Stimulated activated naive CD8-positive, alpha-beta T cell treated with anti-CD3 and anti-CD28 coated beads, Interleukin-15, amount 100 ng/mL, for 72 hours (primary cell): ENCODE measurements at regions not wholly inside any gene's neighbourhood (a gene's known extent, or its start where the extent isn't known, plus 50 kb on each side); places are given as distances from the start of the nearest gene placed in this dataset.
"Not testable (repeated sequence)": the region's sequence is repeated elsewhere in the genome, so short reads cannot be mapped to it uniquely, and the experiment has no call there.

ENCODE experiments used
- ATAC-seq: fragments of 150-1000 bp; cut with Tn5 transposase; 2 replicates; pipeline ENCODE4 v1.10.0; 2021; ENCODE audit warnings: mild to moderate bottlenecking, moderate library complexity
- DNase-seq, 2 donors: peaks; one replicate each; pipeline ENCODE4 v3.0.0; 2021 to 2022
- H3K27ac Mint-ChIP-seq, 2 donors: one replicate each; pipeline ENCODE4 v1.8.0; 2022; ENCODE audit warnings: mild to moderate bottlenecking in 2 of 2, mixed read lengths in 2 of 2, moderate library complexity in 2 of 2
- H3K27me3 Mint-ChIP-seq: one replicate; pipeline ENCODE4 v1.8.0; 2022; ENCODE audit warnings: mixed read lengths
- H3K4me1 Mint-ChIP-seq: one replicate; pipeline ENCODE4 v1.8.0; 2022; ENCODE audit warnings: mild to moderate bottlenecking, mixed read lengths
- H3K4me3 Mint-ChIP-seq, 2 donors: one replicate each; pipeline ENCODE4 v1.8.0; 2022; ENCODE audit warnings: mild to moderate bottlenecking in 2 of 2, mixed read lengths in 2 of 2, moderate library complexity in 1 of 2
- H3K9me3 Mint-ChIP-seq, 2 donors: one replicate each; pipeline ENCODE4 v1.8.0; 2022; ENCODE audit warnings: mixed read lengths in 2 of 2

DNA sequence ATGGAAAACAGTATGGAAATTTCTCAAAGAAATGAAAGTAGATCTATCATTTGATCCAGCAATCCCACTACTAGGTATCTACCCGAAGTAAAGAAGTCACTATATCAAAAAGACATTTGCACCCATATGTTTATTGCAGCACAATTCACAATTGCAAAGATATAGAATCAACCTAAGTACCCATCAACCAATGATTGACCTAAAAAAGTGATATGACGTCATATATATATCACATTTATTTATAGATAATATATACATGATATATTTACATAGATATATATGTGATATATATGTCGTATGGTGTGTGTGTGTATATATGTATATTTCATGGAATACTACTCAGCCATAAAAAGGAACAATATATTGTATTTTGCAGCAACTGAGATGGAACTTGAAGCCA lies 188.3 kb upstream of the ARHGAP42 start:
- peaks cover 9 to 36% of the 10 kb centered on the region in 2 donors for H3K9me3 Mint-ChIP-seq
- DNase-seq: no peak
- H3K4me3 Mint-ChIP-seq: no peak overlapping the region
- no peak for ATAC-seq
- H3K27ac Mint-ChIP-seq: no peak overlapping the region
- H3K27me3 Mint-ChIP-seq: no peaks in the 10 kb centered on the region
- no peaks in the 10 kb centered on the region for H3K4me1 Mint-ChIP-seq

DNA sequence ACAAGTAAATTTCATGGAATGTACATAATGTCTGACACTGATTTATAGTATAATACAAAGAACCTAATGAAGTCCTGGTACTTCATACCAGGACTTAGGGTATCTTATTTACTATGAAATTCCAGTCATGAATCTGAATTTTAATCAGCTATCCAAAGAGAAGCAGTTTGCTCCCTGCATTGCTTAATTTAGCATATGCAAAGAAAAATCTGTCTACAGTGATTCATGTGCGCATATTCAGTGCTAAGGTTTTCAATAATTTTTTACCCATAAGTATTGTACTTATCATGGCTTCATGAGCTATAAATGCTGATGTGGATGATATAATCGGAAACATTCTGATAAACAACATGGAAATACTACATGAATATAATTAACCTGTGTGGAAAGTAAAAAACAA lies 185.6 kb upstream of the ARHGAP42 start:
- H3K4me3 Mint-ChIP-seq: no peak overlapping the region
- no peak for ATAC-seq
- peaks cover 5 to 41% of the 10 kb centered on the region in 2 donors for H3K9me3 Mint-ChIP-seq
- H3K27ac Mint-ChIP-seq: no peak overlapping the region
- DNase-seq: no peak
- no peaks in the 10 kb centered on the region for H3K27me3 Mint-ChIP-seq
- H3K4me1 Mint-ChIP-seq: no peaks in the 10 kb centered on the region

DNA sequence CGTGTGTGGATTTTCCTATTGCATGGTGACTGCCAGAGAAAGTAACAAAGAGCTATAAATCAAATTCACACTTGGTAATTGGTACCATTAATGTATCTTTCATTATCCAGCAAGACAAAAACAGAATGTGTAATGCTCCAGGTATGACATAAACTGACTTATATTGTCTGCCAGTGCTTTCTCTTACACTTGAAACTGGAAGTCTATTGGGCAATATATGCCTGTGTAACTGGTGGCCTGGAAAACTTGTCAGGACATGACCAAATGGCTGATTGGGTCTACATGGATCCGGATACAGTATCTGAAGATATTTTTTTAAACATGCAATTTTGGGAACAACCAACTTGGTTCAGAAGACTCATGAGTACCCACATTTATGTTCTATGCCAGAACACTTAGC lies 174.6 kb upstream of the ARHGAP42 start:
- no peak overlapping the region for H3K27ac Mint-ChIP-seq
- H3K4me3 Mint-ChIP-seq: no peak overlapping the region
- no peaks in the 10 kb centered on the region for H3K4me1 Mint-ChIP-seq
- H3K27me3 Mint-ChIP-seq: no peaks in the 10 kb centered on the region
- H3K9me3 Mint-ChIP-seq: peaks cover 5 to 15% of the 10 kb centered on the region in 2 donors
- no peak for DNase-seq
- no peak for ATAC-seq

DNA sequence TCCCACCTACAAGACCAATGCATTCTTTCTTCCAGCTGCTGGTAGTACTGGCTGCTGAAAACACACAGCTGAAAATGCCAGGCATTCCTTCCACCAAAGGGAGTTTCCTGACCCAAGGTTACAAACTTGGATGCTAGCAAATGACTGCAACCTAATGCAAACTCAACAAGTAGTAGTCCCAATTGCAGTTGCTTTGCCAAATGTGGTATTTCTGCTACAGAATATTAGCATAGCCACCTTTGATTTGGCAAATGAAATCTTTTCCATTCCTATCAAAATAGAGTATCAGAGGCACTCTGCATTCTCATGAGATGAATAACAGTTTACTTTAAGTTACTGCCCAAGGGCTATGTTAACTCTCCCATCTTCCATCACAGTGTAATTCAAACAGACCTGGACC lies 172.0 kb upstream of the ARHGAP42 start:
- Mint-ChIP-seq H3K9me3 (peaks cover 0 to 21% of the 10 kb centered on the region in 2 donors), H3K4me1 (no peaks in the 10 kb centered on the region), H3K4me3 (no peak overlapping the region), H3K27ac (no peak overlapping the region), H3K27me3 (no peaks in the 10 kb centered on the region)
- no peak for ATAC-seq
- DNase-seq: no peak

DNA sequence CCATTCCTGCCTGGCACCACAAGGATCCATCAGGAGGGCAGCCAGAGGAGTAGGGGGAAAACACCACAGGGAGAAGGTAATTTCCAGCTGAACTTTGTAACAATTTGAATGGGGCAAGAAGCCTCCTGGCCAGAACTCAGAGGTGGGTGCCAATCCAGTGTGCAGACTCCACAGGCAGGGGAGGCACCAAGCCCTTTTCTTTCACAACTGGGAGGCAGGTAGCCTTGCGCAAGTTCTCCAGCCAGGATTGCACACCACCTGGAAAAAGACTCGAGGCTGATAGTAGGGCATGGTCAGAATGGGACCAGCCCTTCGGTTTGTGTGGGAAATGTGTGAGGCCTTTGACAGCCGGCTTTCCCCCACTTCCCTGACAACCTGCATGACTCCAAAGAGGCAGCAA lies 161.9 kb upstream of the ARHGAP42 start:
- DNase-seq: no peak
- no peaks in the 10 kb centered on the region for H3K4me1 Mint-ChIP-seq
- ATAC-seq: no peak
- no peak overlapping the region for H3K4me3 Mint-ChIP-seq
- H3K27ac Mint-ChIP-seq: no peak overlapping the region
- no peaks in the 10 kb centered on the region for H3K27me3 Mint-ChIP-seq
- H3K9me3 Mint-ChIP-seq: peaks cover 24 to 61% of the 10 kb centered on the region in 2 donors

DNA sequence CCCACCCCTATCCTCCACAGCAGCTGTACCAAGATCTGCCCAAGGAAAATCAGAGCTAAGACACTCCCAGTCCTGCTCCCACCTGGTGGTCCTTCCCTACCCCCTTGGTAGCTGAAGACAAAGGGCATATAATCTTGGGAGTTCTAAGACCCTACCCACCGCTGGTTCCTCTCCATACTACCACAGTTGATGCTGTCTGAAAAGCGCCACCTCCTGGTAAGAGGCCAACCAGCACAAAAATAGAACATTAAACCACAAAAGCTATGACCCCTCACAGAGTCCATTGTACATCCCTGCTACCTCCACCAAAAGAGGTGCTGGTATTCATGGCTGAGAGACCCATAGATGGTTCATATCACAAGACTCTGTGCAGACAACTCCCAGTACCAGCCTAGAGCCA lies 161.5 kb upstream of the ARHGAP42 start:
- Mint-ChIP-seq H3K4me3 (no peak overlapping the region), H3K27ac (no peak overlapping the region), H3K27me3 (no peaks in the 10 kb centered on the region), H3K4me1 (no peaks in the 10 kb centered on the region), H3K9me3 (peaks cover 24 to 61% of the 10 kb centered on the region in 2 donors)
- ATAC-seq (no peak), DNase-seq (no peak)

DNA sequence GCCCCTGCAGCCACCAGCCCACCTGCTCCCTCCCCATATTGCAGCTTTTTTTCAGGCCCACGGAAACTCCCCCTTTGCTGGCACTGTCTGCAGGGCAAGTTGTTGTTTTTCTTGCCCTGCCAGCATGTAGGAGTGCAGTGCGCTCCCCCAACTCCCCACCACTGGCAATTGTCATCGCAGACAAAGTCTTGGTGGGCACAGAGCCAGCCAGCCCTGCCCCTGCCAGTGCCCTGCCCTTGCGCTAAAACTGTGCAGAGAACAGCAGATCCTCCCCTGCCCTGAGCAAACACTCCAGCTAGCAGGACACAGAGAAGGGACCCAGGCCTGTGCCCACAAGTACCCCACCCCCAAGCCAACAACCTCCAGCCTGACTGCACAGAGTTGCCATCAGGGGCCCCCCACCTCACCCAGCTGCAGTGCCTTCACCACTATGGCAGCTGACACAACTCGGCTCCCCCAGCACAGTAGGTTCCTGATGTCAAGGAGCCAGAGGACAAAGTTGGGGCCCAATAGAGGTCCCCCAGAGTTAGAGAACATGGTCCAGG lies 158.1 kb upstream of the ARHGAP42 start:
- H3K4me3 Mint-ChIP-seq: no peak overlapping the region
- H3K27ac Mint-ChIP-seq: no peak overlapping the region
- DNase-seq (no peak), ATAC-seq (no peak)
- H3K27me3 Mint-ChIP-seq: no peaks in the 10 kb centered on the region
- peaks cover 15 to 58% of the 10 kb centered on the region in 2 donors for H3K9me3 Mint-ChIP-seq
- H3K4me1 Mint-ChIP-seq: no peaks in the 10 kb centered on the region

DNA sequence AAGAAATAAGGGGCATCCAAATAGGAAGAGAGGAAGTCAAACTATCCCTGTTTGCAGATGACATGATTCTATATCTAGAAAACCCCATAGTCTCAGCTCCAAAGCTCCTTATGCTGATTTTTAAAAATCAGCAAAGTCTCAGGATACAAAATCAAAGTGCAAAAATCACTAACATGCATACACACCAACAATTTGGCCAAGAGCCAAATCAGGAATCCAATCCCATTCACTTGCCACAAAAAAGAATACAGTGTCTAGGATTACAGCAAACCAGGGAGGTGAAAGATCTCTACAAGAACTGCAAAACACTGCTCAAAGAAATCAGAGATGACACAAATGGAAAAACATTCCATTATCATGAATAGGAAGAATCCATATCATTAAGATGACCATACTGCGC lies 155.8 kb upstream of the ARHGAP42 start:
- H3K4me3 Mint-ChIP-seq, H3K27ac Mint-ChIP-seq, DNase-seq, H3K27me3 Mint-ChIP-seq, H3K4me1 Mint-ChIP-seq, ATAC-seq: not testable (repeated sequence)
- peaks cover 5 to 41% of the 10 kb centered on the region in 2 donors for H3K9me3 Mint-ChIP-seq

DNA sequence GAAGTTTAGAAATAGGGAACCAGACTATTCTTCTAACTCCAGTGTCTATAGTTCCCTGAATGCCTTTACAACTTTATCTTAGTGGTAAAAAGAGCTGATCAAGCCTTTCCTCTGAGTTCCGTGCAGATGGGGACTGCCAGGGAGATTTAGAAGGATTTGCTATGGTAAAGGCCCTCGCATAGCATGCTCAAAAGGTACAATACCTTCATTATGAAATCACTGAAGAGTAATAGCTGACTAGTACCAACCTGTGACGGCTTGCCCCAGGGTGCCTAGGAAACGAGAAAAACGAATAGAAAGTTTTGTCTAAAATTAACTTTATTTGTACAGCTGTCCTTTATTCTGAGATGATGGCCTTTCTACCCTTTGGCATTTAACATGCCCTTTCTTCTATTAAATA lies 150.1 kb upstream of the ARHGAP42 start:
- H3K4me1 Mint-ChIP-seq: no peaks in the 10 kb centered on the region
- ATAC-seq: no peak
- no peaks in the 10 kb centered on the region for H3K27me3 Mint-ChIP-seq
- DNase-seq: no peak
- H3K4me3 Mint-ChIP-seq: no peak overlapping the region
- H3K27ac Mint-ChIP-seq: no peak overlapping the region
- peaks cover 2 to 11% of the 10 kb centered on the region in 2 donors for H3K9me3 Mint-ChIP-seq

DNA sequence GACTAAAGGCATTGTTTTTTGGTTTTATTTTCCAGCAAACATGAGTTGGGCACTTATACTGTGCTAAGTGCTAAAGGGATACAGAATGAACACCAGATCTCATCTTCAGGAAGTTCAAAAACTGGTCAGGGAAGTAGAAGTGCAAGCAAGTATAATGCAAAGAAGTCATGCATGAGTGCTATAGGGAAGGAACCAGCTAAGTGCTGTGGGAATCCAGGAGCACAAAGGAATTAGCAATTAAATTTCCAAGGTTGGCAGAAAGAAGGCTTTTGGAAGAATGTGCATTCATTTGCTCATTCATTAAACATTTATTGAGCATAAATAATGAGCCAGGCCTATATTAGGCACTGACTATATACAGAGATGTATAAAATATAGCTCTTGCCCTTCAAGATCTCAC lies 143.7 kb upstream of the ARHGAP42 start:
- Mint-ChIP-seq H3K27me3 (no peaks in the 10 kb centered on the region), H3K4me3 (no peak overlapping the region), H3K4me1 (no peaks in the 10 kb centered on the region), H3K9me3 (peaks cover 0 to 6% of the 10 kb centered on the region in 2 donors), H3K27ac (no peak overlapping the region)
- ATAC-seq (no peak), DNase-seq (no peak)

DNA sequence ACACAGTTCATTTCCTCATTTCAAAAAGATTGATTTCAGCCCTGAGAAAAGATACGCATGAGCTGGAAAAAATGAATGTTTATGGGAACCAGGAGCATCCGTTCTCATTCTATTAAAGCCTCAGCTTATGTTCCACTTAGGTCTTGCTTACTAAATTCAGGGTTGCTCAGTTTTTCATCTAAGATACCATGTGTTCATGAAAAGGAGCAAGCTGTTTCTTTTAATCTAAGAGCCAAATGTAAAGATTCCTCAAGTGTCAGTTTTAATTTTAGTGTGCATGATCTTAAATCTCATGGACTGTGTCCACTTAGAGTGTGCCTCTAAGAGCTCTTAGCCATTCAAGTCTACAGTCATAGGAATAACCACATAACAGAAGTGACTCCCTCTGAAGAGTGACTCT lies 141.5 kb upstream of the ARHGAP42 start:
- peaks cover 0 to 6% of the 10 kb centered on the region in 2 donors for H3K9me3 Mint-ChIP-seq
- ATAC-seq (no peak), DNase-seq (no peak)
- H3K4me3 Mint-ChIP-seq: no peak overlapping the region
- H3K27me3 Mint-ChIP-seq: no peaks in the 10 kb centered on the region
- no peak overlapping the region for H3K27ac Mint-ChIP-seq
- H3K4me1 Mint-ChIP-seq: no peaks in the 10 kb centered on the region

DNA sequence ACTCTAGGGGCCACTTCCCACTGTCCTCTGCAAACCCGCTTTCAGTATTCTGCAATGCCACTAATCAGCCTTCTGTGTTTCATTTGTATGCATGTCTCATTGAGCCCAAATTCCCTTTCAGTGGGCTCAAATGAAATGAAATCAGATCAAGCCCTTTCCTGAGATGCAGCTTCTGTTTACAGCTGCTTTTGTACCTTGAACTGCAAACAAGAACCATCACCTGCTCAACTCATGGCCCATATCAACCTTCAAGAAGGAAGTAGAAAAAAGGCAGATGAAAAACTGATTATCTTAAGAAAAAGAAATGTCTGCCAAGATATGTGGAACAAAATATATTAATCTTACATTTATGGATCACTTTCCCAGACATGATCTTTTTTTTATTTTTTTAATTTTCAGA lies 141.1 kb upstream of the ARHGAP42 start:
- no peaks in the 10 kb centered on the region for H3K4me1 Mint-ChIP-seq
- ATAC-seq (no peak), DNase-seq (no peak)
- H3K27me3 Mint-ChIP-seq: no peaks in the 10 kb centered on the region
- peaks cover 0 to 6% of the 10 kb centered on the region in 2 donors for H3K9me3 Mint-ChIP-seq
- H3K4me3 Mint-ChIP-seq: no peak overlapping the region
- H3K27ac Mint-ChIP-seq: no peak overlapping the region

DNA sequence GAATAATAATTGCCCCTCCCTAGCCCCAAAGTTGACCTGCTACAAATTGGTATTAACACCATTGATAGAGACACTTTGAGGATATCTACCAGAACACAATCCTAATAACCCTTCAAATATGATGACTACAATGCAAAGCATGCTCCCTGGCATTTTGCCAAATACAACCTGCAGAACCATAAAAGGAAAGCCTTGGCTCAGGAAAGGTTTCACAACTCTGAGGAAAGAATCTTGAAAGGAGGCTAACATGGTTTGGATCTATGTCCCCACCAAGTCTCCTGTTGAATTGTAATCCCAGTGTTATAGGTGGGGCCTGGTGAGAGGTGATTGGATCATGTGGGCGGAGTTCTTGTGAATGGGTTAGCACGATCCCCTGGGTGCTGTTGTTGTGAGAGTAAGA lies 140.4 kb upstream of the ARHGAP42 start:
- Mint-ChIP-seq H3K9me3 (peaks cover 0 to 6% of the 10 kb centered on the region in 2 donors), H3K27ac (peak overlapping the region in 1 of 2 donors; percentile 33), H3K4me1 (no peaks in the 10 kb centered on the region), H3K4me3 (no peak overlapping the region), H3K27me3 (no peaks in the 10 kb centered on the region)
- ATAC-seq: no peak
- no peak for DNase-seq

DNA sequence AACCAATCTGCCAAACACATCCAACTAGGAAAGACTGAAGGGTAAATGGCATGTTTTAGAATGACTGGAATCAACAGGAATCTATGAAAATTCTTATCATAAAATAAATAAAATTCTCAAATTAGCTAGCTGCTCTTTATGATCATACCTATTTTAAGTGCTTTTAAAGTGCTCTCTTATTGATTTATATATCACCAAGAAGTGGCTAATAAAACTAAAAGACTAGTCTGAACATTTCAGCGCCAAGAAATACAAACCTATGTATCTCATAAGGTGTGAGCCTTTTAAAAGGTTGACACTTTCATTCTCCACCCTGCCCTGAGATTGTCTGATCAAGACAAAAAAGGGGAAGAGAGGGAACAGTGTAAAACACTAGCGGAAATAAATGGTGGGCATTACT lies 136.8 kb upstream of the ARHGAP42 start:
- H3K9me3 Mint-ChIP-seq: peaks cover 6% of the 10 kb centered on the region in 2 donors
- H3K27me3 Mint-ChIP-seq: no peaks in the 10 kb centered on the region
- ATAC-seq: no peak
- H3K4me1 Mint-ChIP-seq: no peaks in the 10 kb centered on the region
- no peak overlapping the region for H3K27ac Mint-ChIP-seq
- H3K4me3 Mint-ChIP-seq: no peak overlapping the region
- no peak for DNase-seq

DNA sequence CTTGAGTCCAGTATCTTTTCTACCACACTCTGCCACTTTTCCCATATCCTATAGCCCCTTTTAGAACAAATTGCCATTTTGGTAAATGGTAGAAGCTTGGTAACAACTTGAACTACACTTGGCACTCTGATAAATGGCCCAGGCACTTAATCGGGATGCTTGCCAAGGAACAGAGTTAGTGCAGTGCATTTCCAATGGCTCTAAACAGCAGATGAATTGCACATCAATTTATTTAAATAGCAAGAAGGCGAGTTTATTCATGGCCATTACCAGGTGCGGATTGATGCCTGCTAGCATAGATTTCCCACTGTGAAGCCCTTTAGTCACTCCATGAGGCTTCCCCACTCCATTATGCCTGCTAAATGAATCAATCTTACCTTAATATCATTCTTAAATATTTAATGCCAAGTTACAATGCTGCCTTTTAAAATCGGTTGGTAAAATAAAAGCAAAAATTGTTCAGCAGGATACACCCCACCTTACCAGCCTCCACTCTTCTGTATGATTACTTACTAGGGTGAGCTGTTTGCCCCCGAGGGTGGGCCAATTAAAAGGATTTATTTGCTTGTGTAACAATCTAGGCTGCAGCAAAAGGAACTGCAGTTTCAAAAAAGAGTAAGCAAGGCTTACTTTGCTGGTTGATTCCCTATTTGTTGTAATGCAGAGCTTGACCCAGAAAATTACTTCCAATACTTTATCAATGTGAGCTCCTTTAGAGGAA lies 136.0 kb upstream of the ARHGAP42 start:
- no peak overlapping the region for H3K4me3 Mint-ChIP-seq
- H3K27me3 Mint-ChIP-seq: no peaks in the 10 kb centered on the region
- DNase-seq (no peak), ATAC-seq (no peak)
- peaks cover 6 to 7% of the 10 kb centered on the region in 2 donors for H3K9me3 Mint-ChIP-seq
- H3K27ac Mint-ChIP-seq: peak overlapping the region in 1 of 2 donors; percentile 42
- H3K4me1 Mint-ChIP-seq: no peaks in the 10 kb centered on the region

DNA sequence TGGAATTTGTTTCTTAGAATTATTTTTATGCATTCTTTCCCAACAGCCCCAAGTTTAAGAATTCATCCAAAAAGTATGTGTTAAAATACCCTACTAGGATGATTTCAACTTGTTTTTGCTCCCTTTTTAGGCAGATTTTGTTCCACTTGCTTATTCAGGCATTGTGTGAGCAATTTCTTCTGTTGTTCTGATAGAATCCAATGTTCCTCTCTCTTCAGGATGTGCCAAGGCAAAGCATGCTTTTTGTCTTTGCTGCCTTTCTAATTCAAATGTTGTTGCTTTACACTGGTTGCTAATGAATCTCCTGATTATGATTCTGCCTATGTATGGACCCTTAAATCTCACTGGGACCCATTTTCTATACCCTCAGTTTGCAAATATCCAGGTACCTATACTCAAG lies 131.2 kb upstream of the ARHGAP42 start:
- no peaks in the 10 kb centered on the region for H3K27me3 Mint-ChIP-seq
- peaks cover 0 to 7% of the 10 kb centered on the region in 2 donors for H3K9me3 Mint-ChIP-seq
- H3K4me3 Mint-ChIP-seq: no peak overlapping the region
- H3K27ac Mint-ChIP-seq: no peak overlapping the region
- ATAC-seq: no peak
- H3K4me1 Mint-ChIP-seq: no peaks in the 10 kb centered on the region
- no peak for DNase-seq

DNA sequence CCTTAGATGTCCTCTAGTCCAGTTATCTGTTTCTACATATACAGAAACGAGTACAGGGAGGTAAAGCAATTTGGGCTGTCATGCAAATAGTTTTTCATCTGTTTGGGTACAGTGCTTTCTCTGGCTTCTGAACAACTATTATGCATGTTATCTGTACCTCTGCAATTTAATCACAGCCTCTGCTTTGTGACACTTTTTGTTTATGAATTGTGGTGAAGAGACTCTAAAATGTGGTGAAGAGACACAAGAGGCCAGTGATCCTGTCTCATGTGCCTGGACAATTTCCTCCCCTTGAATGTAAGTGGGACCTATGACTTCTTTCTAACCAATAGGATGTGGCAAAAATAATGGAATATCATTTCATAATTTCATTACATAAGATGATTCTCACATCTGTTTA lies 130.3 kb upstream of the ARHGAP42 start:
- H3K9me3 Mint-ChIP-seq: peaks cover 0 to 7% of the 10 kb centered on the region in 2 donors
- DNase-seq: no peak
- H3K4me3 Mint-ChIP-seq: no peak overlapping the region
- no peak for ATAC-seq
- H3K27me3 Mint-ChIP-seq: no peaks in the 10 kb centered on the region
- no peak overlapping the region for H3K27ac Mint-ChIP-seq
- no peaks in the 10 kb centered on the region for H3K4me1 Mint-ChIP-seq
